HG03097 (cell line): ENCODE measurements at regions not wholly inside any gene's neighbourhood (a gene's known extent, or its start where the extent isn't known, plus 50 kb on each side); places are given as distances from the start of the nearest gene placed in this dataset.
"Not testable (repeated sequence)": the region's sequence is repeated elsewhere in the genome, so short reads cannot be mapped to it uniquely, and the experiment has no call there.

Source experiments
- ATAC-seq: cut with Tn5 transposase; IDR thresholded peaks from one replicate; pipeline ENCODE4 v1.9.1; 2021; ENCODE audit not compliant: unreplicated experiment, low FRiP score

GRCh38 chr20:22815206-22815551, 219.9 kb upstream of the SSTR4 start:
- ATAC-seq, result no peak

DNA sequence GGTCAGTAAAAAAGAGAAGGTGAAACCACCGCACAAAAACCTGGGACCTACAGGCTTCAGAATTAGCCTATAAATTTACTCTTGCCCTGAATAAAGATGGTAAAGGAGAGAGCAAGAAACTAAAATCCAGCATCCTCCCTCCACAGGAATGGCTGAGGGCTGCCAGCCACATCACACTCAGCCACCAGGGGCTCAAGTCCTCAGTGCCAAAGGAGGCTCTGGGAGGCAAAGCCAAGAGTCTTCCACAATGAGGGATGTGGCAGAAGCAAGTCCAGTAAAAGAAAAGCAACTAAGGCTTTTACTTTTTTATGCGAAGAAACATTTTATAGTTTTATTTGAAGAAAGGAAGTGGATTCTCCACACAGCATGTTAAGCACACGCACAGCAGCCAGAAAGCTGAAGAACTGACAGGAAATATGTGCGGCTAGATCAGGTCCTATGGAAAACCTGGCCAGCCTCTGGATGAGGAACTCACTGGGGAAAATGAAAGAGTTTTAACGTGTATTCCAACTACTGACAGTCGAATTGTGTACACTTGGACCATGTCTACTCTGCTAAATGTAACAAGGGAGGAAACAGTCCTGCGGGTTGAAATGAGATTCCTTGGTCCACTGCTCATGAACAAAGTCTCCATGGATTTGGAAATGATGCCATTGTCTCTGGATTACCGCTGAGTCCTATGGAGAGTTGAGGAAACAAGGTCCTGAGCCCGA, 219.4 kb upstream of the SSTR4 start:
- ATAC-seq, result no peak

DNA sequence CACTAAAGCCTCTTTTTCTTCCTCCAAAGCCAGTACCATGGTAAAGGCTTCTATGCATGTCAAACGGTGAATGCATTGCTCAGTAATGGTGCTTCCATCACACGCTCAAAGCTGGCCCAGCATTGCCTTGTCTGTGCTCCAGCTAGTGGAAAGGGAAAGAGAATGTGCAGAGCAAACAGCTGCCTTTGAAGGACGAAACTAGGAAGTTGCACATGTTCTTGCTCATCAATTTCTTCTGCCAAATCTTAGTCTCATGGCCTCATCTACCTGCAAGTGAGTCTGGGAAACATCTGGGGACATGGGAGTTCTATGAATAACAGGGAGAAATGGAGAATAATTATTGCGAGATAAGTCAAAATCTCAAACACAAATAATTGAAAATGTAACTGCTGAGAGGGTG, 216.5 kb upstream of the SSTR4 start:
- no peak for ATAC-seq

- no peak for ATAC-seq
These were observed 216.0 kb upstream of the SSTR4 start for GRCh38 chr20:22819112-22819511.

DNA sequence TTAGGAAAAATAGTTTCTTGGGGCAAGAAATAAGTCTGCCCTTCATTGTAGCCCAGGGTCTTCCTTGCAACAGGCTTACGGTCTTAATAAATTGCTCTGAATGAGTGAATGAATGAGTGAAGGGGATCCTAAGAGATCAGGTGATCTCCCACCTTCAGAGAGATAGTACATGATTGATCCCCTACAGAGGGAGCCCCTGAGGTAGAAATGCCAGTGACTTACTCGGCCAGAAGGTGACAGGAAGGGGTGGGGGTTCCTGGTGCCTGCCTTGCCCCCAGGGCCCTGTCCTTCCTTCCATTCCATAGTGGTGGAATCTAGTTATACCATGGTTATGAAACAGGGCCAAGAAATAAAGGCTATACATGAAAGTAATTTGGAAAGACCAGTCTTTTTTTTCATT, 215.3 kb upstream of the SSTR4 start:
- ATAC-seq, result no peak

DNA sequence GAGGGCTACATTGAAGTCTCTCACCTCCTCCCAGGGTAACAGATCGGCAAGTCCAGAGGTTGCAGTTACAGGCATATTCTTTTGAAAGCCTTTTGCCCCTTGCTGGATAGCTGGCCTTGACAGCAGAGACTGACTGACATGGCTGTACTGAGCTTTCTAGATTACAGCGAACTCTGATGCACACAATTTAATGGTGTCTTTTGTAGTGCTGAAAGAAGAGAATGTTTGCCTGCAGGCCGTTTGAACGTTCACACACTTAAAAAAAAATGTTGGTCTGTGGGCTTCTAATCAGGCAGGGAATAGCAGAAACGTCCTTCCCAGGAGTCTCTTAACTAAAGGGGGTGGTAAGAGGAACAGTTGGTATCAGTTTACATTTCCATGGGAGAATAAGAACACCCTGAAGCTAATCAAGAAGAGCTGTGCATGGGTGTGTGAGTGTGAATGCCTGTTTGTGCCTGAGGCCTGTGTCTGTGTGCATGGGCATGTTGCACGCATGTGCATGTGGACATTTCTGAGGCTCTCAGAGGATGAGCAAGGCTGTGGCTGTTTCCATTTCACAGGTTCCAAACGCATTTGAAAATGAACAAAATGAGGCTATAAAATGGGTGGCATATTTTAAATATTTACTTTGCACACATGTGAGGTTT, 213.9 kb upstream of the SSTR4 start:
- no peak for ATAC-seq

DNA sequence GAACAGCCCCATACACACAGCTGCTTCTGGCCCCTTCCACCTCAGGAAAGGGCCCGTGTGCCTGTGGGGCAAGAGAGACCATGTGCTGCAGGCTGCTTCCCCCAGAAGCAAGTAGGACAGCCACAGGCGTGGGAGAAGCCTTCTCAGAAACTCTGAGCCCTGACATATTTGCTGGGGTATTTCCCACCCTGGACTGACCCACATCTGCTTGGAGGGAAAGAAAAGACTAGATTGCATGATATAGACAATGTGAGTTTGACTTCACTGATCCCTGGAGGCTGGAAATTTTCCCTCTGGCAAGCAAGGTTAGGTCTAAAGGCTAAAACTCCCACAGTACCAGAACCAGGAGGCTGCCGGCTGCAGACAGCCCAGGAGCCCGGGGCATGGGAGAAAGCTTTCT, 213.3 kb upstream of the SSTR4 start:
- no peak for ATAC-seq

- ATAC-seq, result no peak
These were observed 212.0 kb upstream of the SSTR4 start for GRCh38 chr20:22823119-22823518.

DNA sequence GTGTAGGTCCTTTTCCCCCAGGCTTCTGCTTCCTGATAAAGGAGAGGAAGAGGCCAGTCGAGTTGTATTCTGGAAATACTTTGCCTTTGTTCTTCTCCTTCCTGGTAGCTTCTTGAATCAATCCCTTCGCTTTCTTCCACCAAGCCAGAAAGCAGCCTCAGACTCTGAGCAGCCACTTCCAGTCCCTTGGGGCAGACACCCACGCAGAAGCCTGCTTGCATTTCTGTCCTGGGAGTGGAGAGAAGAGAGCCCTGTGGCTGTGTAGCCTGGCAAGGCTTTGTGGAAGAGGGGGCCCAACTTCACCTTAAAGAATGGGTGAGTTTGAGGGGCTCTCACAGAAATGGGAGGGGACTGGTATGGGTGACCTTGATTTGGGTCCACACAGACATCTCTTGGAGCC, 211.0 kb upstream of the SSTR4 start:
- no peak for ATAC-seq

DNA sequence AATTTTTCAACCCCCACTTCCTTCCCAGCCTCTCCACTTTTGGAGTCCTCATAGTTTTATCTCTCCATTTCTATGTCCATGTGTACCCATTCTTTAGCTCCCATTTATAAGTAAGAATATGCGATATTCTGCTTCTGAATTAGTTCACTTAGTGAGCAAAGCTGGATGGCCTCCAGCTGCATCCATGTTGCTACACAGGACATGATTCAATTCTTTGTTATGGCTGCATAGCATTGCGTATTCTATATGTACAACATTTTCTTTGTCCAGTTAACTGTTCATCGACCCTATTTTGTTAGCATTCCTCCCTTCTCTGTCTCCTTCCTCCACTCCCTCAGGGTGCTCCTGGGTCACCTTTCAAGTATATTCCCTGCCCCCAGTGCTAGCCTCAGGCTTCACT, 210.0 kb upstream of the SSTR4 start:
- ATAC-seq, result no peak

DNA sequence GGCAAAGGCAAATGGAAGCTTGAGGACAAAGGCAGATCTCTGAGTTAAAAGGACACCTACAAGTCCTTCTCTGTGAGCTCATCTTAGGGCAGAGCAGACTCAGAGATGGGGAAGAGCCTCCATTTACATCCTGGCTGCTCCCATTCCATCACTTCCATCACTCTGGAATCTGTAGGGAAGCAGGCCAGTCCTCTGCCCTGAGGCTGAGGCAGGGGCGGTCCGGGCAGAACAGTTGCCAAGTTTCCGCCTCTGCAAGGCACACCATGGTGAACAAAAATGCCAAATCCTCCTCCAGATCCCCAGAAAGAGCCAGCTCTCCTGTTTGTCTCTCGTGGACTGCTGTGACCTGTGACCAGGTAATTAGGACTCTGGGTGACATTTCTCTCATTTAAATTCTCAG, 209.6 kb upstream of the SSTR4 start:
- ATAC-seq, result no peak

- no peak for ATAC-seq
These were observed 208.5 kb upstream of the SSTR4 start for GRCh38 chr20:22826306-22827230.

DNA sequence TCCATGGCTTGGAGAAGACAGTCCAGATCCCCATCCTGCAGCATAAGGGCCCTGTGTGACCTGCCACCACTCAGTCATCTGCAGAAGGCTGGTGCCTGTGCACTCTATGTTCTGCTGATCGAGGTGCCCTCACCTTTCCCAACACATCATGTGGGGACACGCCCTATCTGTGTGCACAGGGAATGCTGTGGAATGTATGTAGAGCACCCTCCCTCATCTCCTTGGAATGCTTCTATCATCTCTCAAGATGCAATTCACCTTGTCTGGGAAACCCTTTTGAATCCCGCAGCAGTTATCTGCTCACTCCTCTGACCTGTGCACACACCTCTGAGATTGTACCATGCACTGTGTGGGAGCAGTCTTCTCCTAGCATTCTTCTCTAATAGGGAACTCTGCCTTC, 207.2 kb upstream of the SSTR4 start:
- no peak for ATAC-seq

GRCh38 chr20:22829356-22829755, 205.8 kb upstream of the SSTR4 start:
- no peak for ATAC-seq

GRCh38 chr20:22830138-22830537, 205.0 kb upstream of the SSTR4 start:
- no peak for ATAC-seq

GRCh38 chr20:22830715-22831114, 204.4 kb upstream of the SSTR4 start:
- ATAC-seq, result not testable (repeated sequence)

GRCh38 chr20:22833851-22834250, 201.3 kb upstream of the SSTR4 start:
- no peak for ATAC-seq

DNA sequence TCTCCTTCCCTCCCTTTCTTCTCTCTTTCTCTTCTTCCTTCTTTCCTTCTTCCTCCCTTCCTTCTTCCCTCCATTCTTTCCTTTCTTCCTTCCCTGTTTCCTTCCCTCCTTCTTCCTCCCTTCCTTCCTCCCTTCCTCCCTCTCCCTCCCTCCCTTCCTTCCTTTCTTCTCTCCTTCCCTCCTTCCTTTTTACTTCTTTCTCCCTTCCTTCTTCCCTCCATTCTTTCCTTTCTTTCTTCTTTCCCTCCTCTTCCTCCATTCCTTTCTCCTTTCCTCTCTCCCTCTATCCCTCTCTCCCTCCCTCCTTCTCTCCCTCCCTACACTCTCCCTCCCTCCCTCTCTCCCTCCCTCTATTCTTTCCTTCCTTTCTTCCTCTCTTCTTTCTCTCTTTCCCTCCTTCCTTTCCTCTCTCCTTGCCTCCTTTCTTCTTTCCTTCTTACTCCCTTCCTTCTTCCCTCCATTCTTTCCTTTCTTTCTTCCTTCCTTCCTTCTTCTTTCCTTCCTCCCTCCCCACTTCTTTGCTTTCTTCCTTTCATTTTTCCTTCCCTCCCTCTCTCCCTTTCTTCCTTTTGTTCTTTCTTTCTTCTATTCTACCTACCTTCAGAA, 200.4 kb upstream of the SSTR4 start:
- ATAC-seq, result no peak

DNA sequence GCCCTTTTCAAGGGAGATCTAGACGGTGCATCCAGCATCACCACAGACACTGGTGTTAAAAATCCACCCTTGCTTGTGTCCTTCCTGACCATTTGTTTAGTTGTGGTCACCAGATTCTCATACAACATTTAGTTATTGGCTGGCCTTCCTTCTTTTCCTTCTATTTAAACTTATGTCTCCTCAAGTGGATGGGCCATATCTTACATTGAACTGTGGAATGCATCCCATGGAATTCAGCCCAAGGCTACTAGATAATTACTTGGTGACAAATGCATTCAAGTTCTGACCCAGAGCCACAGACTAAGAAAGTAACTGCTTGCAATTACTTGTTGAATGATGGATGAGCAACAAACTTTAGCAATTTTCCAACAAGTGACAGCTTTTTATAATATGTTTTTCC, 198.9 kb upstream of the SSTR4 start:
- ATAC-seq, result no peak

DNA sequence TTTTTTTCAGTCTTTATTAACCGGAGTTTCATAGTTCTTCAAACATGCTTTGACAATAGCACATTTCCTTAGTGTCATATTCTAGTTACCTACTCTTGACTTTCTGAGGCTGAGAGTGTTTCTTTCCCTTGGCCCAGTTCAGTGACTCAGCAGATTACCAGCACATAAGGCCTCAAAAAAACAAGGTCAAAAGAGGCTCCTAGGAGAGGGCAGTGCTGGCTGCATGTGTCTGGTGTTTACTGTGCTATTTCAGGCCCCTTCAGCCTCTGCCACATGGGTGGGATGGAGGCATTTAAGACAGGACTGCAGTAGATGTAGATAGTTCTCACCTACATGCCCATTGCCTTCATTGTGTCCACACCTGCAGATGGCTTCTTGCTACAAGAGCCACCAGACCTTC, 198.2 kb upstream of the SSTR4 start:
- no peak for ATAC-seq

- ATAC-seq, result no peak
These were observed 197.1 kb upstream of the SSTR4 start for GRCh38 chr20:22838001-22838400.
